ENCODE measurements at regions not wholly inside any gene's neighbourhood (a gene's known extent, or its start where the extent isn't known, plus 50 kb on each side); places are given as distances from the start of the nearest gene placed in this dataset.
A peak's percentile ranks its signal among the peaks of the same experiment; 100 is the strongest.

GRCh38 chr5:98604301-98604700 lies 169.2 kb upstream of the RGMB start (continued):
- TF ChIP-seq ZNF133 (tag by site-specific recombination; IDR thresholded peaks at IDR 0.05) (no peak), GFI1B (tag by site-specific recombination; IDR thresholded peaks at IDR 0.05) (no peak), SCRT1 (tag by site-specific recombination; IDR thresholded peaks at IDR 0.05; ENCODE audit: borderline replicate concordance) (no peak), GLIS1 (tag by site-specific recombination; IDR thresholded peaks at IDR 0.05) (no peak), ZNF600 (tag by site-specific recombination; IDR thresholded peaks at IDR 0.05) (no peak), ZNF768 (tag by site-specific recombination; IDR thresholded peaks at IDR 0.05) (no peak), ZNF26 (tag by site-specific recombination; IDR thresholded peaks at IDR 0.05) (no peak), WT1 (tag by site-specific recombination; IDR thresholded peaks at IDR 0.05) (no peak), ZNF629 (tag by site-specific recombination; IDR thresholded peaks at IDR 0.05) (no peak)
- TF ChIP-seq, protein P1, sequence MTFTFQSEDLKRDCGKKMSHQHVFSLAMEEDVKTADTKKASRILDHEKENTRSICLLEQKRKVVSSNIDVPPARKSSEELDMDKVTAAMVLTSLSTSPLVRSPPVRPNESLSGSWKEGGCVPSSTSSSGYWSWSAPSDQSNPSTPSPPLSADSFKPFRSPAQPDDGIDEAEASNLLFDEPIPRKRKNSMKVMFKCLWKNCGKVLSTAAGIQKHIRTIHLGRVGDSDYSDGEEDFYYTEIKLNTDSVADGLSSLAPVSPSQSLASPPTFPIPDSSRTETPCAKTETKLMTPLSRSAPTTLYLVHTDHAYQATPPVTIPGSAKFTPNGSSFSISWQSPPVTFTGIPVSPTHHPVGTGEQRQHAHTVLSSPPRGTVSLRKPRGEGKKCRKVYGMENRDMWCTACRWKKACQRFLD (tag by site-specific recombination; IDR thresholded peaks at IDR 0.05) = no peak

DNA sequence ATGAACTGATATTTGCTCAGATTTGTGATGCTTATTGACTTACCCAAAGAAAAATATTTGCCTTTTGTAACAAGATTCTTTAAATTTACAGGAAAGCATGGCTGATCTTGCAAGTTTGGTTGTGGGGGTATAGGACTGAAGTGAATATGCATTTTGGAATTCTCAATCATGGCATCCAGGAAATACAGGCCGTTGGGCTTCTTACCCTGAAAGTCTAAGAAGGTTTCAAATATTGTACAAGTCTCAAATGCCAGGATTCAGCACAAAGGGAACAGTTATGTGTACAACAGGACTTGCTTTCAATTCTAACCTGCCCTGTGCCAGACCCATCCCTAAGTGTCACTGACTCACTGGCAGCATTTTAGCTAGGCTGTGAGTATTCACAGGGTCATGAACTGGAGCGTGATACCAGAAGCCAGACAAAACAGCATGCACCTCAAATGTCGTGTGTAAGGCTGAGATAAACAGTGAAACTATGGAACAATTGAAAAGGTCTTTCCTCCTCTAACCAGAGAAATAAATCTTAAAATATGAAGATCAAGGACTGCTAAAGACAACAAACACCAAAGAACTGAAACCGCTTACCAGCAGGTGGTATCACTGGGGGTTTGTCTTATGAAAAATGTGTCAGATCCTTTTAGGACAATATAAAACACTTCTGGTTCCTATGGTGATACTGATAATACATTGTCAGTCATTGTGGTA lies 168.6 kb upstream of the RGMB start:
- POLR2A ChIA-PET = no interaction called here

DNA sequence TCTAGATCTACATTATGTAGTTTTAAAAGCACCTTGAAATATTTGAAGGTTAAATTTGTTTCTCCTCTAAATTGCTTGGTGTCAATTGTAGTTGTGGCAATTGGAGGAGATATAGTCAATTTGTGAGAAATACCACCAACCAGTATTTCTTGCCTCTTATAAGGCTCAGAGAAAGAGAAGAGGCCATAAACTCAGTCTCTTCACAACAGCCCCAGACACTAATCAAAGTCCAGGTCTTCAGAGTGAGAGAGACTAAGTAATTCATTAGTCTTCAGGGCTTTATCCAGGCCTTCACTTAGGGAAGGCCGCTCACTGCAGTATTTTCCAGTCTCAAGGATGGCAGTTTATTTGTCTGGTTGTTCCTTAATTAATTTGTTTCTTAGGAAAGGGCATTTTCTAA lies 168.0 kb upstream of the RGMB start:
- no peak overlapping the region for H3K4me3 ChIP-seq (ENCODE audit: low read depth, low read length)
- no peaks in the 10 kb centered on the region for H3K36me3 ChIP-seq (ENCODE audit: control insufficient read depth in 2 of 2, insufficient read depth in 1 of 2, low read length in 2 of 2)
- no peaks in the 10 kb centered on the region for H3K4me1 ChIP-seq (ENCODE audit: control insufficient read depth, insufficient read depth, low read length)
- no peaks in the 10 kb centered on the region for H3K9me3 ChIP-seq (ENCODE audit: control insufficient read depth, insufficient read depth, low read depth, low read length)
- H3K27ac ChIP-seq (ENCODE audit: extremely low read depth, low read depth, low read length) = no peak overlapping the region
- ChIA-PET CTCF (no interaction called here), POLR2A (no interaction called here)
- TF ChIP-seq ZNF560 (tag by site-specific recombination; IDR thresholded peaks at IDR 0.05; ENCODE audit: borderline replicate concordance) = no peak
- TF ChIP-seq ZNF114 (tag by site-specific recombination; IDR thresholded peaks at IDR 0.05) = no peak
- TF ChIP-seq, protein P2, sequence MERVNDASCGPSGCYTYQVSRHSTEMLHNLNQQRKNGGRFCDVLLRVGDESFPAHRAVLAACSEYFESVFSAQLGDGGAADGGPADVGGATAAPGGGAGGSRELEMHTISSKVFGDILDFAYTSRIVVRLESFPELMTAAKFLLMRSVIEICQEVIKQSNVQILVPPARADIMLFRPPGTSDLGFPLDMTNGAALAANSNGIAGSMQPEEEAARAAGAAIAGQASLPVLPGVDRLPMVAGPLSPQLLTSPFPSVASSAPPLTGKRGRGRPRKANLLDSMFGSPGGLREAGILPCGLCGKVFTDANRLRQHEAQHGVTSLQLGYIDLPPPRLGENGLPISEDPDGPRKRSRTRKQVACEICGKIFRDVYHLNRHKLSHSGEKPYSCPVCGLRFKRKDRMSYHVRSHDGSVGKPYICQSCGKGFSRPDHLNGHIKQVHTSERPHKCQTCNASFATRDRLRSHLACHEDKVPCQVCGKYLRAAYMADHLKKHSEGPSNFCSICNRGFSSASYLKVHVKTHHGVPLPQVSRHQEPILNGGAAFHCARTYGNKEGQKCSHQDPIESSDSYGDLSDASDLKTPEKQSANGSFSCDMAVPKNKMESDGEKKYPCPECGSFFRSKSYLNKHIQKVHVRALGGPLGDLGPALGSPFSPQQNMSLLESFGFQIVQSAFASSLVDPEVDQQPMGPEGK (tag by site-specific recombination; IDR thresholded peaks at IDR 0.05) = no peak
- TF ChIP-seq, protein P3, sequence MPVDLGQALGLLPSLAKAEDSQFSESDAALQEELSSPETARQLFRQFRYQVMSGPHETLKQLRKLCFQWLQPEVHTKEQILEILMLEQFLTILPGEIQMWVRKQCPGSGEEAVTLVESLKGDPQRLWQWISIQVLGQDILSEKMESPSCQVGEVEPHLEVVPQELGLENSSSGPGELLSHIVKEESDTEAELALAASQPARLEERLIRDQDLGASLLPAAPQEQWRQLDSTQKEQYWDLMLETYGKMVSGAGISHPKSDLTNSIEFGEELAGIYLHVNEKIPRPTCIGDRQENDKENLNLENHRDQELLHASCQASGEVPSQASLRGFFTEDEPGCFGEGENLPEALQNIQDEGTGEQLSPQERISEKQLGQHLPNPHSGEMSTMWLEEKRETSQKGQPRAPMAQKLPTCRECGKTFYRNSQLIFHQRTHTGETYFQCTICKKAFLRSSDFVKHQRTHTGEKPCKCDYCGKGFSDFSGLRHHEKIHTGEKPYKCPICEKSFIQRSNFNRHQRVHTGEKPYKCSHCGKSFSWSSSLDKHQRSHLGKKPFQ (tag by site-specific recombination; IDR thresholded peaks at IDR 0.05) = no peak
- TF ChIP-seq ZNF274 (IDR thresholded peaks at IDR 0.05; ENCODE audit: low read length) = no peak
- TF ChIP-seq ZNF274 (tag by site-specific recombination; IDR thresholded peaks at IDR 0.05; ENCODE audit: borderline replicate concordance) = no peak
- TF ChIP-seq ZNF311 (tag by site-specific recombination; IDR thresholded peaks at IDR 0.05; ENCODE audit: borderline replicate concordance) = no peak
- TF ChIP-seq ZFP41 (tag by site-specific recombination; IDR thresholded peaks at IDR 0.05; ENCODE audit: borderline replicate concordance) = no peak
- TF ChIP-seq WT1 (tag by site-specific recombination; IDR thresholded peaks at IDR 0.05) = no peak
- no peak for TF ChIP-seq KLF8 (tag by site-specific recombination; IDR thresholded peaks at IDR 0.05)

More for the DNA sequence above, 168.6 kb upstream of the RGMB start:
- Histone ChIP-seq H3K4me3 (ENCODE audit: low read depth, low read length) (no peak overlapping the region), H3K4me1 (ENCODE audit: control insufficient read depth, insufficient read depth, low read length) (no peaks in the 10 kb centered on the region), H3K36me3 (ENCODE audit: control insufficient read depth in 2 of 2, insufficient read depth in 1 of 2, low read length in 2 of 2) (no peaks in the 10 kb centered on the region), H3K27ac (ENCODE audit: extremely low read depth, low read depth, low read length) (no peak overlapping the region), H3K9me3 (ENCODE audit: control insufficient read depth, insufficient read depth, low read depth, low read length) (no peaks in the 10 kb centered on the region)
- TF ChIP-seq, protein P2 (tag by site-specific recombination; IDR thresholded peaks at IDR 0.05) = no peak
- peak; percentile 47; the same call in 1 of the 2 replicates for TF ChIP-seq TCF7L2 (IDR thresholded peaks at IDR 0.05; ENCODE audit: borderline replicate concordance, low read depth, low read length)
- CTCF ChIA-PET = no interaction called here
